Testis (tissue), 2 donors: ENCODE measurements at regions not wholly inside any gene's neighbourhood (a gene's known extent, or its start where the extent isn't known, plus 50 kb on each side); places are given as distances from the start of the nearest gene placed in this dataset.

Experiments
- POLR2A ChIP-seq: fragments of 450-650 bp; IDR thresholded peaks from one replicate; pipeline ENCODE4 v1.6.1; 2017; ENCODE audit warnings: antibody characterized with exemption, mild to moderate bottlenecking, moderate library complexity
- TF ChIP-seq, protein P1 (sequence below), 3 experiments: fragments of 450-650 bp in 2 of 3; fragments of 200-600 bp in 1 of 3; sonication (generic) in 1 of 3; IDR thresholded peaks; one replicate each; pipeline ENCODE4 v1.5.1; 2016 to 2019; ENCODE audit warnings: antibody characterized with exemption in 3 of 3, mild to moderate bottlenecking in 2 of 3, moderate library complexity in 1 of 3

DNA sequence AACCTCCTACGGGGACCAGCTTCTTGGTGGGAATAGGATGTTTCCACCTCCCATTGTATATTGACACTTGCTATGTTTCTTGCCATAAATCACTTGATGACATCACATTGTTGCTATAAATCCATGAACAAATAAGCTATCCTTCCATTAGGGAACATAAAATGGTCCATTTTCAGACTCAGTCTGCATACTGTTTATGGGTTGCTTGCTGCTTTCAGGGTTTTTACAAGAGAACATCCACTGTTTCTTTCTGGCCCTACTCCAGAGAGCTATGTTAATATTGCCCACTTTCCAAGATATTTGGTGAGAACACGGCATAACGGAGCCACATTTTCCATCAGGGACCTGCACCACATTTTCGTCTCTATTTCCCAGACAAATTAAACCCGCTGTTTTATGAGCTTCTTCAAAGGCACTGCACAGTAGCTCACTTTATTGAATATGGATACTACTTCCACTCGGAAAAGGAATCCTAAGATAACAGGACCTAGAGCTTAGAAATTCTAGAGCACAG lies 800.2 kb downstream of the KCNJ2 start:
- TF ChIP-seq, protein P1, sequence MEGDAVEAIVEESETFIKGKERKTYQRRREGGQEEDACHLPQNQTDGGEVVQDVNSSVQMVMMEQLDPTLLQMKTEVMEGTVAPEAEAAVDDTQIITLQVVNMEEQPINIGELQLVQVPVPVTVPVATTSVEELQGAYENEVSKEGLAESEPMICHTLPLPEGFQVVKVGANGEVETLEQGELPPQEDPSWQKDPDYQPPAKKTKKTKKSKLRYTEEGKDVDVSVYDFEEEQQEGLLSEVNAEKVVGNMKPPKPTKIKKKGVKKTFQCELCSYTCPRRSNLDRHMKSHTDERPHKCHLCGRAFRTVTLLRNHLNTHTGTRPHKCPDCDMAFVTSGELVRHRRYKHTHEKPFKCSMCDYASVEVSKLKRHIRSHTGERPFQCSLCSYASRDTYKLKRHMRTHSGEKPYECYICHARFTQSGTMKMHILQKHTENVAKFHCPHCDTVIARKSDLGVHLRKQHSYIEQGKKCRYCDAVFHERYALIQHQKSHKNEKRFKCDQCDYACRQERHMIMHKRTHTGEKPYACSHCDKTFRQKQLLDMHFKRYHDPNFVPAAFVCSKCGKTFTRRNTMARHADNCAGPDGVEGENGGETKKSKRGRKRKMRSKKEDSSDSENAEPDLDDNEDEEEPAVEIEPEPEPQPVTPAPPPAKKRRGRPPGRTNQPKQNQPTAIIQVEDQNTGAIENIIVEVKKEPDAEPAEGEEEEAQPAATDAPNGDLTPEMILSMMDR (IDR thresholded peaks at IDR 0.05) = no peak
- TF ChIP-seq POLR2A = no peak
